Medulla oblongata (tissue), 1 donor: ENCODE measurements at regions not wholly inside any gene's neighbourhood (a gene's known extent, or its start where the extent isn't known, plus 50 kb on each side); places are given as distances from the start of the nearest gene placed in this dataset.

ENCODE experiments used
- DNase-seq: peaks from one replicate; pipeline ENCODE4 v3.0.0-alpha.2; 2015; ENCODE audit errors: extremely low spot score

DNA sequence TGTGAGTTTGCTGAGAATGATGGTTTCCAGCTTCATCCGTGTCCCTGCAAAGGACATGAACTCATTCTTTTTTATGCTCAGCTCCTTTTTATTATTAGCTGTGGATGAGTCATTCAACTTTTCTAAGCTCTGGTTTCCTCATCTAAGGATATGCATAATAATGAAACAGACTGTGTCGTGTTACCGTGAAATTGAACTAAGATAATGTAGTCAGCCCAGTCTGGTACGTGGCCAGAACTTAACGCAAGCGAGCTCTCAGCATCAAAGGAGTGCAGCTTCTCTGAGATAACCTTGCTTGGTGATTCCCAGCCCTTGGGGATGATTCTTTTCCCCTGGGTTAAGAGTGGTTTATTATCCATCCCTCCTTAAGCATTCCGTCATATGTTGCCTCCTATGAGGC, 454.3 kb upstream of the EEF2KMT start:
- no peak for DNase-seq

DNA sequence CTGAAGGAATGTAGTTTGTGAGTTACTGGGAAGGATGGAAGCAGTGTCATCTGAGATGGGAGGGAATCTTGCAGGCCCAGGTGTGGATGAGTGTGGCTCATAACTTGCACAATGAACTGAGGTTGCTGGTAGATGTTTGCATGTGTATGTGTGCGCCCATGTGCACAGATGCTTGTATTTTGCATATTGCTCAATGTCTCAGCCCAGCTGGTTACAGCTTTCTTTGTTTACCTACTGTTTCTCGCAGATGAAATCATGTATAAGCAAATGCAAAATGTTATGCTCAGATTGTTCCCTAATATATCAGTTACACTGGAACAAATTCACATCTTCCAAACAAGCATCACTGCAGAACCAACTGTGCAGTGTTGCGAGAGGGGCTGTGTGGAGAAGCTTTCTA, 452.2 kb upstream of the EEF2KMT start:
- no peak for DNase-seq

GRCh38 chr16:5541356-5541755, 443.8 kb upstream of the EEF2KMT start:
- no peak for DNase-seq

GRCh38 chr16:5537347-5537746, 439.8 kb upstream of the EEF2KMT start:
- no peak for DNase-seq

DNA sequence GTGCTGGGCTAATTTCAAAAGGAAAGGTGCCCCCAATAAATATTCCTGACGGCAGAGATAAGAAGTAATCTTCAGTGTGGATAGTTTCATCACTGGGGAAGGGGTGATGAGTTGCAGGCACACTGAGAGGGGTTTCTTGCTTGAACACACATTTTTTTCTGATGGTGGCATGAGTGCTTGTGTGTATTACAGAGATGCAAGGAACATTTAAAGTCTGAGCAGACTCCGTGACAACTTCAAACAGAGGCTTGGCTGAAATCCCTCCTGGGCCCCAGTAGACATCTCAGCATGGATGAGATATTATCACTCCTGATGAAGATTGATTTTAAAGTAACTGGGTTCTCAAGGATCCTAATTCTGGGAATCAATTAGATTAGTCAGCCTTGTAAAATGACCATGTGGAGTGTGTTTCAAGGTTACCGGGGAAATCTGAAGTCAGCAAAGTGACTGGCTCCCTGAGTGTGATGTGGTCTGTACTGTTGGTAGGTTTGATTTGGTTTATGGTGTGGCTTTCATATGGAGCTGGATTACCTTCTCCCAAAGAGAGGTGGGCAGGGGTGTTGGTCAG, 435.8 kb upstream of the EEF2KMT start:
- no peak for DNase-seq

GRCh38 chr16:5527817-5528216, 430.2 kb upstream of the EEF2KMT start:
- DNase-seq, result no peak

DNA sequence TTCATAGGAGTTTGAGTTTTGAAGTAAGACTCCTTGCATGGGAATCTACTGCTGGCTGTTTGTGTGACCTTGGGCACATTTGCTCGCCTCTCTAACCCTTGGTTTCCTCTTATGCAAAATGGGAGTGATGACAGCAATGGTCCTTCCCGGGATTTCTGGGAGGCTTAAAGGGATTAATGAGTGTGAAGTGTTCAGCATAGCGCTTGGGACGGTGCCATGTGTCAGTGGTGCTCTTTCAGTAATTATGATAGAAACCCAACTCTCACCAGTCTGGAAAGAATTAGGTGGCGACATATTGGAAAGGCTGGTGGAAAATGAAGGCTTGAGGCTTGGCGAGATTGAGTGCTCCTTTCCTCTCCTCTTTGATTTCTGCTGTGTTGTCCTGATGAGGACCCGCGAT, 429.2 kb upstream of the EEF2KMT start:
- DNase-seq, result no peak

DNA sequence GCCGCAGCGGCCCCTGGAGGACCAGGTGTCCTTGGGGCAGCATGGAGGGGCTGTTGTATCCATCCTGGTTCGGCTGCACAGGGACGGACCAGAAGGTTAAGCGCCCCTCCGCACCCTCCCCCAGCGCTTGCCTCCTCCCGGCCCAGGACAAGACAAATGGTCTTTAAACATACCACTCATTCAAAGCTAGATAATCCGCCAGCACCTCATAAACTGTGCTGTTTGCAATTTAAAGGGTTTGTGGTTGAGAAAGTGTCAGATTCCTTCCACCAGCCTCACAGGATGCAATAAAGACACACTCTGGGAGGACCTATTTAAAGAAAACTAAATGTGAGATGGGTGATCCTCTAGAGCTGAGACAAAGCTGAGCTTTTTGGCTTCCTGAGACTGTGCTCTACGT, 426.2 kb upstream of the EEF2KMT start:
- no peak for DNase-seq

DNA sequence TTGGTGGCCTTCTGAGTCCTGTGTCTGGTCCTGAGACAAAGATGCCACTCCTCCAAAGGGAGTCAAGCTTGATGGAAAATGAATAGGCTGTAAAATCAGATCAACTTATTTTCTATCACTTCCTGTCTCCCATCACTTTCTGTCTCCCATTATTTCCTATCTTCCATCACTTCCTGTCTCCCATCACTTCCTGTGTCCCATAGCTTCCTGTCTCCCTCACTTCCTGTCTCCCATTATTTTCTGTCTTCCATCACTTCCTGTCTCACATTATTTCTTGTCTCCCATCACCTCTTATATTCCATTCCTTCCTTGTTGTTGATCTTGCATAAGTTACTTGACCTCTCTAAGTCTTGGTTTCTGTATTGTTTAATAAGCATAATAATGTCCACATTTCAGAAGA, 418.5 kb upstream of the EEF2KMT start:
- no peak for DNase-seq

- no peak for DNase-seq
Measured at GRCh38 chr16:5512014-5512413, 414.4 kb upstream of the EEF2KMT start.

GRCh38 chr16:5510819-5511370, 413.3 kb upstream of the EEF2KMT start:
- peak; percentile 4 for DNase-seq

DNA sequence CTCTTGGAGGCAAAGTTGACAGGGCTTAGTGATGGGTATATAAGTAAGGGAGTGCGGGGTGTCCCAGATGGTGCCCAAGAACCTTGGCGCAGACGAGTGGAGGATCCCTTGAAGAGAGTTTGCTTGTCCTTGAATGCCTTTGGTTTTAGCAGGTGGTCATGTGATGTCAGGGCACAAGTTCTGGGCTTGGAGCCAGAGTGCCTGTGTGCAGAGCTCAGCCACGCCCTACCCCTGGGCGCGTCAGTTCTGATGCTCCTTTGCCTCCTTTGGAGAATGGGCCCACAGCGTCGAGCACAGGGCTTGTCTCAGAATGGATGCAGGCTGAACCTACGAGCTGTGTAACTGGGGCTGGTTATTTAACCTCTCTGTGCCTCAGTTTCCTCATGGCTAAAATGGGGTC, 412.2 kb upstream of the EEF2KMT start:
- no peak for DNase-seq

DNA sequence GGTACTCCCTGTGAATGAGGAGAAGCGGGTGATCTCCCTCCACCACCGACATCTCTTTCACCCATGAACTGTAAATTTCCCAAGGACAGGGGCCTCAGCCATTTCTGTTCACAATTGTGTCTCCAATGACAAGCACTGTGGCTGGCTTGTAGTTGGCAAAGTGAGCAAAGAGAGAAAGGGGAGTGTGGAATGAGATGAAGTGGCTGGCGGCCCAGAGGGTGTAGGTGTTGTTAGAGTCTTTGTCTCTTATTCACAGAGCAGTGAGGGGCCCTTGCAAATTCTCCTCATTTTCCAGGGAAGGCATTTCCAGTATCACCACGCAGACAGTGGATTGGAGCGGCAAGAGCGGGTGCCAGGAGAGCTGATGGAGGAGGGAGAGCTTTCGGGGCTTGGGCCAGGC, 411.7 kb upstream of the EEF2KMT start:
- DNase-seq, result no peak

- no peak for DNase-seq
Measured at GRCh38 chr16:5508371-5508770, 410.8 kb upstream of the EEF2KMT start.

GRCh38 chr16:5506021-5506420, 408.4 kb upstream of the EEF2KMT start:
- DNase-seq, result no peak

GRCh38 chr16:5505091-5505887, 407.7 kb upstream of the EEF2KMT start:
- DNase-seq, result no peak

DNA sequence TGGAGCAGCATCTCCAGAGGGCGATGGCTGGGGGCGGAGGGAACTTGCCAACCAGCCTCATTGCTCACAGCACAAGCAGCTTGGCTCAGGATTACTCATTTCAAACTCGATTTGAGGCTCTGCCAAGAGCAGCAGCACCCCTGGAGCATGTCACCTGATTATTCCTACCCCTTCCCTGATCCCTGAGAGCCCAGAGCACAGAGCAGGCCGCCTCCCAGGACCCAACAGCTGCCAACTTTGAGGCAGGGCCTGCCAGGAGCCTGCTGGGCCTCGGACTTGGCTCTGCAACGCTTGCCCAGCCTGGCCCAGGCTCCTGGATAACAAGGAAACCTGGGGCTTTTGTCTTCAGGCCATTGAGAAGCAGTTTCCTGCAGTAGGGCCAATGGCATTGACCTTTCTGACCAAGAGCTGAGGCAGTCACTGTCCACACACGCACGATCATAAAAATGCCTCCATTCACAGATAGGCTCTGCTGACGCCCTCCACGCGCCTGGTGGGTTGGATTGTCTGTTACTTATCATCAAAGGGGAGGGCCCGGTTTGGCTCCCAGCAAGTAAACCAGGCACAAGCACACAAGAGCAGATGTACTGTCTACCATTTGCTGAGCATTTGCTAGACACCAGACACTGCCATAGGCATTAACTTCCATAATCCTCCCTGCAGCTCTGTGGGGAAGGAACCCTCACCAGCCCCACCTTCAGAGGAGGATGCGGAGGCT, 406.6 kb upstream of the EEF2KMT start:
- DNase-seq, result peak; percentile 14

DNA sequence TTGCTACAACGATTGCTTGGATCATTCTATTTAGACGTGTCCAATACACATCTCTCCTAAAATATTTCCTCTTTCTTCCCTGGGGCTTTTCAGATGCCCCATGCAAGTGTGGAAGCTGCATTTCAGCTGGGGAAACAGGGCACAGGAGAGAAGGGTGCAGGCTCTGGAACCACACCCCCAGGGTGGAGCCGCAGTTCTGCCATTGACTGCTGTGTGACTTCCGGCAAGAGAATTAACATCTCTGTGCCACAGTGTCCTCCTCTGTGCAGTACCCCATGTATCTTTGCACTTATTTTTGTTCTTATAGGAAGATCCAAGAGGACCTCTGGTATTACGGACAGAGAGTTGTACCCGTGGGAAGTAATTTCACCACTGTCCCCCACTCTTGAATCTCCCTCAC, 405.3 kb upstream of the EEF2KMT start:
- no peak for DNase-seq

DNA sequence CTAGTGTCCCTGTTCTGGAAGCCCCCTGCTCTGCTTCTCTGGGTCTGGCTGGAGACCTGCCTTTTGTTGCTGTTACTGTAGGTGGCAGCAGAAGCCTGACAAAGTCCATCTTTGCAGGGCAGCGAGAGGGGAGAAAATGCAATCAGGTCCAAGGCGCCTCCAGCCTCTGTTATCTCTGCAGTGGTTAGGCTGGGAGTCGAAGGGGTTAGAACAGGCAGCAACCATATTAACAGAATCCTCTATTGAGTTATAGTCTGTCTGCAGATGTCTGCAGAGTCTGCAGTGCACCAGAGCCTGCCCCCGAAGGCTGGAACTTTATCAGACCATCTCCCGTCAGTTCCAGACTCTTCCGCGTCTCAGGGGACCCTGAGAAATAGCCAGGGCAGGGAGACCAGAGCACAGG, 404.9 kb upstream of the EEF2KMT start:
- DNase-seq, result peak; percentile 52

- DNase-seq, result no peak
Measured at GRCh38 chr16:5500526-5500925, 402.9 kb upstream of the EEF2KMT start.

- no peak for DNase-seq
Measured at GRCh38 chr16:5498562-5498961, 401.0 kb upstream of the EEF2KMT start.

DNA sequence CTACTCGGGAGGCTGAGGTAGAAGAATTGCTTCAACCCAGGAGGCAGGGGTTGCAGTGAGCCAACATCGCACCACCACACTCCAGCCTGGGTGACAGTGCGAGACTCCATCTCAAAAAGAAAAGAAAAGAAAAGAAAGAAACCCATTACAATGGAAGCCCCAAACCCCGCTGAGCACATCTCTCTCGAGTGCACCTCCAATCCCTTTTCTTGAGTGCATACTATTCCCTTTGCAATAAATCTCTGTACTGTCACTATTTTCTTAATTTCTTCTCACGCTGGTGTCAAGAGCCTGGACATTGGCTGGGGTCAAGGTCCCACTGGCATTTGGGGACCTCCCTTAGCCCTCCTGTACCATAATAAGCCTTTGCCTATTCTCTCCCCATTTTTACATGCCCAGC, 398.4 kb upstream of the EEF2KMT start:
- DNase-seq, result no peak

GRCh38 chr16:5490499-5490898, 392.9 kb upstream of the EEF2KMT start:
- peak; percentile 64 for DNase-seq
